Activated T-cell treated with anti-CD3 and anti-CD28 coated beads for 1 hour (primary cell): ENCODE measurements at regions not wholly inside any gene's neighbourhood (a gene's known extent, or its start where the extent isn't known, plus 50 kb on each side); places are given as distances from the start of the nearest gene placed in this dataset.

Experiments used
- DNase-seq: peaks from one replicate; pipeline ENCODE4 v3.0.0-alpha.2; 2020; ENCODE audit warnings: low read depth

- no peak for DNase-seq
Observed at GRCh38 chr9:16025627-16026026, 472.8 kb downstream of the CCDC171 start.

- no peak for DNase-seq
Observed at GRCh38 chr9:16026886-16027285, 474.0 kb downstream of the CCDC171 start.

GRCh38 chr9:16028548-16028947, 475.7 kb downstream of the CCDC171 start:
- no peak for DNase-seq

GRCh38 chr9:16029046-16029615, 476.3 kb downstream of the CCDC171 start:
- DNase-seq: no peak

GRCh38 chr9:16029796-16030363, 477.0 kb downstream of the CCDC171 start:
- DNase-seq: no peak

- no peak for DNase-seq
Observed at GRCh38 chr9:16030528-16031185, 477.8 kb downstream of the CCDC171 start.

GRCh38 chr9:16031486-16031885, 478.6 kb downstream of the CCDC171 start:
- no peak for DNase-seq

- no peak for DNase-seq
Observed at GRCh38 chr9:16031971-16032370, 479.1 kb downstream of the CCDC171 start.

GRCh38 chr9:16032799-16033198, 480.0 kb downstream of the CCDC171 start:
- DNase-seq: no peak

- DNase-seq: no peak
Observed at GRCh38 chr9:16033253-16033652, 480.4 kb downstream of the CCDC171 start.

GRCh38 chr9:16033921-16034691, 481.3 kb downstream of the CCDC171 start:
- DNase-seq: no peak

- no peak for DNase-seq
Observed at GRCh38 chr9:16039218-16039987, 486.6 kb downstream of the CCDC171 start.

- DNase-seq: no peak
Observed at GRCh38 chr9:16039988-16040761, 487.3 kb downstream of the CCDC171 start.

- no peak for DNase-seq
Observed at GRCh38 chr9:16043756-16044578, 491.1 kb downstream of the CCDC171 start.

- no peak for DNase-seq
Observed at GRCh38 chr9:16044579-16044881, 491.7 kb downstream of the CCDC171 start.

- DNase-seq: no peak
Observed at GRCh38 chr9:16045651-16046280, 492.9 kb downstream of the CCDC171 start.

- no peak for DNase-seq
Observed at GRCh38 chr9:16046713-16047112, 493.9 kb downstream of the CCDC171 start.

- no peak for DNase-seq
Observed at GRCh38 chr9:16048129-16048528, 495.3 kb downstream of the CCDC171 start.

GRCh38 chr9:16052146-16052545, 499.3 kb downstream of the CCDC171 start:
- DNase-seq: no peak
